GM12892 (cell line): ENCODE measurements at regions not wholly inside any gene's neighbourhood (a gene's known extent, or its start where the extent isn't known, plus 50 kb on each side); places are given as distances from the start of the nearest gene placed in this dataset.

ENCODE experiments used
- POLR2A ChIP-seq: IDR thresholded peaks from 2 replicates; pipeline ENCODE4 v1.6.1; 2011; ENCODE audit warnings: low read depth, low read length, control low read depth
- POLR2AphosphoS5 ChIP-seq: IDR thresholded peaks from 2 replicates; pipeline ENCODE4 v1.6.1; 2011; ENCODE audit warnings: low read depth, low read length, control low read depth

DNA sequence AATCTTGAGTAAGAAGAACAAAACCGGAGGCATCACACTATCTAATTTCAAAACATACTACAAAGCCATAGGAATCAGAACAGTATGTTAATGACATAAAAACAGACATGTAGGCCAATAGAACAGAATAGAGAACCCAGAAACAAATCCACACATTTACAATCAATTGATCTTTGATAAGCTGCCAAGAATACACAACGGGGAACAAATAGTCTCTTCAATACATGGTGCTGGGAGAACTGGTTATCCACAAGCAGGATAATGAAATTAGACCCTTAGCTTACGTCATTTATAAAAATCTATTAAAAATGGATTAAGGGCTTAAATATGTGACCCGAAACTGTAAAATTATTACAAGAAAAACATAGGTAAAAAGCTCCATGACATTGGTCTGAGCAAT lies 417.7 kb downstream of the INSC start:
- no peak for TF ChIP-seq POLR2A
- TF ChIP-seq POLR2AphosphoS5 = no peak
